Activated T-helper 1 cell treated with Interleukin-2 at 50 U/mL for 16 hours (primary cell): ENCODE measurements at regions not wholly inside any gene's neighbourhood (a gene's known extent, or its start where the extent isn't known, plus 50 kb on each side); places are given as distances from the start of the nearest gene placed in this dataset.
"Not testable (repeated sequence)": the region's sequence is repeated elsewhere in the genome, so short reads cannot be mapped to it uniquely, and the experiment has no call there.

Source experiments
- DNase-seq: peaks from one replicate; pipeline ENCODE4 v3.0.0-alpha.2; 2020; ENCODE audit warnings: low read depth

GRCh38 chr4:38279650-38280322, 319.6 kb downstream of the PTTG2 start:
- DNase-seq = no peak

GRCh38 chr4:38280323-38280706, 320.1 kb downstream of the PTTG2 start:
- DNase-seq = no peak

- no peak for DNase-seq
Measured at GRCh38 chr4:38281371-38282071, 321.3 kb downstream of the PTTG2 start.

GRCh38 chr4:38283724-38284123, 323.5 kb downstream of the PTTG2 start:
- DNase-seq = no peak

GRCh38 chr4:38284294-38285030, 324.3 kb downstream of the PTTG2 start:
- no peak for DNase-seq

- DNase-seq = no peak
Measured at GRCh38 chr4:38287101-38287851, 327.1 kb downstream of the PTTG2 start.

GRCh38 chr4:38289553-38289952, 329.4 kb downstream of the PTTG2 start:
- no peak for DNase-seq

GRCh38 chr4:38290366-38290765, 330.2 kb downstream of the PTTG2 start:
- no peak for DNase-seq

GRCh38 chr4:38290914-38291313, 330.7 kb downstream of the PTTG2 start:
- DNase-seq = no peak

- no peak for DNase-seq
Measured at GRCh38 chr4:38292529-38292928, 332.3 kb downstream of the PTTG2 start.

- DNase-seq = no peak
Measured at GRCh38 chr4:38294238-38294637, 334.0 kb downstream of the PTTG2 start.

GRCh38 chr4:38297061-38297460, 336.9 kb downstream of the PTTG2 start:
- DNase-seq = no peak

- no peak for DNase-seq
Measured at GRCh38 chr4:38298868-38299713, 338.9 kb downstream of the PTTG2 start.

GRCh38 chr4:38302910-38303309, 342.7 kb downstream of the PTTG2 start:
- no peak for DNase-seq

GRCh38 chr4:38304460-38304859, 344.3 kb downstream of the PTTG2 start:
- DNase-seq = not testable (repeated sequence)

GRCh38 chr4:38306482-38307071, 346.4 kb downstream of the PTTG2 start:
- no peak for DNase-seq

GRCh38 chr4:38308728-38309311, 348.6 kb downstream of the PTTG2 start:
- no peak for DNase-seq

- DNase-seq = no peak
Measured at GRCh38 chr4:38309471-38309870, 349.3 kb downstream of the PTTG2 start.

GRCh38 chr4:38310446-38311043, 350.3 kb downstream of the PTTG2 start:
- DNase-seq = peak; percentile 47

- no peak for DNase-seq
Measured at GRCh38 chr4:38311495-38312126, 351.4 kb downstream of the PTTG2 start.
